HG02885 (cell line): ENCODE measurements at regions not wholly inside any gene's neighbourhood (a gene's known extent, or its start where the extent isn't known, plus 50 kb on each side); places are given as distances from the start of the nearest gene placed in this dataset.
A peak's percentile ranks its signal among the peaks of the same experiment; 100 is the strongest.

Experiments used
- ATAC-seq: cut with Tn5 transposase; IDR thresholded peaks from one replicate; pipeline ENCODE4 v1.9.1; 2021; ENCODE audit warnings: mild to moderate bottlenecking; ENCODE audit not compliant: unreplicated experiment, poor library complexity

GRCh38 chr2:217429981-217430500 lies 570.2 kb upstream of the TNP1 start:
- no peak for ATAC-seq

GRCh38 chr2:217421834-217422233 lies 562.0 kb upstream of the TNP1 start:
- no peak for ATAC-seq

GRCh38 chr2:217420854-217421253 lies 561.0 kb upstream of the TNP1 start:
- ATAC-seq, result no peak

GRCh38 chr2:217419055-217419671 lies 559.3 kb upstream of the TNP1 start:
- no peak for ATAC-seq

- no peak for ATAC-seq
Observed at GRCh38 chr2:217418544-217418943, 558.7 kb upstream of the TNP1 start.

- no peak for ATAC-seq
Observed at GRCh38 chr2:217418090-217418489, 558.2 kb upstream of the TNP1 start.

GRCh38 chr2:217417536-217417935 lies 557.7 kb upstream of the TNP1 start:
- no peak for ATAC-seq

GRCh38 chr2:217415316-217415715 lies 555.5 kb upstream of the TNP1 start:
- peak; percentile 70 for ATAC-seq

- ATAC-seq, result no peak
Observed at GRCh38 chr2:217414429-217414828, 554.6 kb upstream of the TNP1 start.

- no peak for ATAC-seq
Observed at GRCh38 chr2:217413193-217413592, 553.3 kb upstream of the TNP1 start.

GRCh38 chr2:217412721-217413120 lies 552.9 kb upstream of the TNP1 start:
- no peak for ATAC-seq

- no peak for ATAC-seq
Observed at GRCh38 chr2:217412277-217412676, 552.4 kb upstream of the TNP1 start.

- ATAC-seq, result no peak
Observed at GRCh38 chr2:217410681-217410960, 550.8 kb upstream of the TNP1 start.

- no peak for ATAC-seq
Observed at GRCh38 chr2:217409949-217410680, 550.3 kb upstream of the TNP1 start.

- ATAC-seq, result no peak
Observed at GRCh38 chr2:217407362-217407761, 547.5 kb upstream of the TNP1 start.

GRCh38 chr2:217404236-217404760 lies 544.4 kb upstream of the TNP1 start:
- ATAC-seq, result no peak

- no peak for ATAC-seq
Observed at GRCh38 chr2:217402761-217403383, 543.0 kb upstream of the TNP1 start.

GRCh38 chr2:217402144-217402543 lies 542.3 kb upstream of the TNP1 start:
- no peak for ATAC-seq

- ATAC-seq, result no peak
Observed at GRCh38 chr2:217399291-217399690, 539.4 kb upstream of the TNP1 start.

- ATAC-seq, result no peak
Observed at GRCh38 chr2:217398860-217399259, 539.0 kb upstream of the TNP1 start.

- no peak for ATAC-seq
Observed at GRCh38 chr2:217398101-217398500, 538.2 kb upstream of the TNP1 start.
